GM19035 (cell line): ENCODE measurements at regions not wholly inside any gene's neighbourhood (a gene's known extent, or its start where the extent isn't known, plus 50 kb on each side); places are given as distances from the start of the nearest gene placed in this dataset.
"Not testable (repeated sequence)": the region's sequence is repeated elsewhere in the genome, so short reads cannot be mapped to it uniquely, and the experiment has no call there.

ENCODE experiments used
- ATAC-seq: cut with Tn5 transposase; IDR thresholded peaks from one replicate; pipeline ENCODE4 v1.9.1; 2021; ENCODE audit not compliant: unreplicated experiment

DNA sequence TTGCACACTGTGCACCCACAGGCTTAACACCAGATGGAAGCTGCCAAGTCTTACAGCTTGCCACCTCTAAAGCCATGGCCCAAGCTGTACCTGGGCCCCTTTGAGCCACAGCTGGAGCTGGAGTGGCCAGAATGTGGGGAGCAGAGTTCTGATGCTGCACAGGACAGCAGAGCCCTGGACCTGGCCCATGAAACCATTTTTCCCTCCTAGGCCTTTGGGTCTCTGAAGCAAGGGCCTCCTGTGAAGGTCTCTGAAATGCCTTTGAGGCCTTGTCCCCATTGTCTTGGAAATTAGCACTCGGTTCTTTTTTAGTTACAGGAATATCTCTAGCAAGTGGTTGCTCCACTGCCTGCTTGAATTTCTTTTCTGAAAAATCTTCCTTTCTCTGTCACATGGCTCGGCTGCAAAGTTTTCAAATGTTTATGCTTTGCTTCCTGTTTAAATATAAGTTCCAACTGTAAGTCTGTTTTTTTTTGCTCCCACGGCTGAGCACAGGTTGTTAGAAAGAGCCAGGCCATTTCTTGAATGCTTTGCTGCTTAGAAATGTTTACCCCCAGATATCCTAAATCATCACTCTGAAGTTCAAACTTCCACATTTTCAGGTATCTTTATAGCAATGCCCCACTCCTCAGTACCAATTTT is 156.8 kb upstream of the GORAB start:
- ATAC-seq = no peak

DNA sequence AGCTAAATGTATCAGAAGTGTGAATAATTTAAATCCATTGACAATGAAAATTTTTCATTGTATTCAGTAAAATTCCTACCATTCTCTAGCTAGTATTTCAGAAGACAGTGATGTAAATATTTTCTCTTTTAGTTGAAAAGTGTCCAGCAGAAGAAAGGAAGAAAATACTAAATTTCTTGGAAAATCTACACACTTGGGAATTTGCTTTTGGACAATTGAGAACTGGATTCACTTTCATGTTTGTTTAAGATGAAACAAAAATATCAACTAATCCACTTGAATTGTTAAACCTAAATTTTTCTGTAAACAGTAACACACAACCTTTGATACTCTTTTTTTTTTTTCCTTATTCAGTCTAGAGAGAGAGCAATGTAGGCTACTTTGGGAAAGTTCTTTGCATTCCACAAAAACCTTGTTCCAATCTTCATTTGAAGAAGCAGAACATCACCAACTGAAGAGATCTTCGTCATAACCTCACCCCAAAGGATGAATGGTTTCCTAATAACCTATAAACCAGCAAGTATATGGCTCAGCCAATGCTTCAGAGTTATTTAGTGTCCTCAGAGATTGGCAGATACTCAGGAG is 155.1 kb upstream of the GORAB start:
- no peak for ATAC-seq

DNA sequence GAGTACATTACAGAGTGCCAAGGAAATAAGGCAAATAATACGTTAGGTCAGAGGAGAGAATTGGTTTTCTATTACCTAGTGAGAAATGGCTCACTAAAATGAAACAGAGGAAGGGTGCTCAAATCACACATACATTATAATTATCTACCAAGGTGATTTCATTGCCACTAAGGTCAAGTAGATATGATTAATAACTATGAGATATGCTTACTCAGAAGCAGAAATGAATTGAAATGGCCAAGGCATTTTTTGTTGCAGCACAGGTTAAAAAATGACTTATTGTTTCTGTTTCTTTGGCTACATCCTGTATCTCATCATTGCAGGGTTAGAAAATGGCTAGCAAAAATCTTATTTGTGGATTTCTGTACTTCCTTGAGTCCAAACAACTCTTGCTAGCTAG is 154.5 kb upstream of the GORAB start:
- no peak for ATAC-seq

- ATAC-seq = no peak
These were observed 153.9 kb upstream of the GORAB start for GRCh38 chr1:170377896-170378634.

DNA sequence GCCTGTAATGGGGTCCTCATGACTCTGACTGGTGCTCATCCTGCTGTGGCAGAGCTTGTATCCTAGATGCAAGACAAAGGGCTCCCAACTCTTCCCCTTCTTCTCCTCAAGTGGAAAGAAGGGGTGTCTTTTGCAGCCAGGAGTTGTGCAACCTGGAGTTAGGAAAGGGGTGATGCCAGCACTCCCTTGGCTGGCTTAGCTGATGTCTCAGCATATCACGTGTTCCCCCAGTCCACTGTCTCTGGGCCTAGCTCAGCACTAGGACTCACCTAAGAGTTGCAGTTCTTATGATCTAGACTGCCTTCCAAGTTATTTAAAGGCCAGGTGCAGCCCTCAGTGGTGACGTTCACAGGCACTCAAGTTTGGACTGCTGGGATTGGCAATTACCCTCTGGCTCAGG is 146.2 kb upstream of the GORAB start:
- no peak for ATAC-seq

DNA sequence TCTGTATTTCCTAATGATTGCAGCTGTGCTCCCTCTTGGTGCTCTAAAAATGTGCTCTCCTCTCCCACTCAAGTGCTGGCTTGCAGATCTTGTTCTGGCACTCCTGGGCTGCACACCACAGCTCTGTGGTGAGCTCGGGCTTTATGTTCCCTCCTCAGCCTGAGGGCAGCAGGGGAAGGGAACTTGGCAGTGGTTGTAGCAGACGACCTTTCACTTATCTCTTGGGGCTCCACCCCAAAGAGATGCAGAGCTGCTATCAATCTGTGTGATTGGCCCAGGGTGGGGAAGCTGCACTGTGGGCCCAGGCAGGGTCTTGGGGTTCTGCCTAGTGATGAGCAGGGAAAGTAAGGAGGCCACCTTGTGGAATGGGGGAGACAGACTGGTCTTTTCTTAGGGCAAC is 143.5 kb upstream of the GORAB start:
- no peak for ATAC-seq

DNA sequence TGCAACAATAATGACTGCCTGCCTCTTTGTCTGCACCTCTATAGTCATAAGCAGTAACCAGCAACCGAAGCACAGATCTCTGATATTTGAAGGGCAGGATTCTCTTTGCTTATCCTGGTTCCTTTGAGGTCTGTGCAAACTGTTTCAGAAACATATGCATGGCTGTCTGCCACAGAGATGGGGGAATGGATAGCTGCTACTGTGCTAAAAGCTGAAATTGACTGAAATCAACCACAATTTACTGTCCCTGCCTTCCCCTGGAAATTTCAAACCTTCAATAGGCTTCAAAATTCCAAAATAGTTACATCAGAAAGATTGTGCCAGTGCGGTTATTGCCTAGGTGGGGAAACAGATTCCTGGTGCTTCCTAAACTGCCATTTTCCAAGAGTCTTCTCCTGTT is 136.8 kb upstream of the GORAB start:
- no peak for ATAC-seq

DNA sequence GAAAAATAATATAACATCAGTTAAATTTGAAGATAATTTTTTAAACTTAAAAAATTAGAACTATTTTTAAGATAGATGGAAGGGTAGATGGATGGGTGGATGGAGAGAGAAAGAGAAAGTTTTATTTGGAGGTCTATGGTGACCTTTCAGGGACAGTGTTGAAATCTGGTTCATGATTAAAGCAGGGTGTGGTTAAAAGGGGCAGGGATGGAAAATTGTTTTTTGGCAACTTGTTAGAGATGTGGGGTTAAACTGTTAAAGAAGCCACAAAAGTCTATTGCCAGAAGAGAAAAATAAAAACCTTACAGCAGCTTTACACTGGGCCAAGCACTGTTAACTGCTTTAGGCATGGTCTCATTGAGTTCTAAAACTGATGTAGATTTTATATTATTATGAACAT is 134.9 kb upstream of the GORAB start:
- no peak for ATAC-seq

DNA sequence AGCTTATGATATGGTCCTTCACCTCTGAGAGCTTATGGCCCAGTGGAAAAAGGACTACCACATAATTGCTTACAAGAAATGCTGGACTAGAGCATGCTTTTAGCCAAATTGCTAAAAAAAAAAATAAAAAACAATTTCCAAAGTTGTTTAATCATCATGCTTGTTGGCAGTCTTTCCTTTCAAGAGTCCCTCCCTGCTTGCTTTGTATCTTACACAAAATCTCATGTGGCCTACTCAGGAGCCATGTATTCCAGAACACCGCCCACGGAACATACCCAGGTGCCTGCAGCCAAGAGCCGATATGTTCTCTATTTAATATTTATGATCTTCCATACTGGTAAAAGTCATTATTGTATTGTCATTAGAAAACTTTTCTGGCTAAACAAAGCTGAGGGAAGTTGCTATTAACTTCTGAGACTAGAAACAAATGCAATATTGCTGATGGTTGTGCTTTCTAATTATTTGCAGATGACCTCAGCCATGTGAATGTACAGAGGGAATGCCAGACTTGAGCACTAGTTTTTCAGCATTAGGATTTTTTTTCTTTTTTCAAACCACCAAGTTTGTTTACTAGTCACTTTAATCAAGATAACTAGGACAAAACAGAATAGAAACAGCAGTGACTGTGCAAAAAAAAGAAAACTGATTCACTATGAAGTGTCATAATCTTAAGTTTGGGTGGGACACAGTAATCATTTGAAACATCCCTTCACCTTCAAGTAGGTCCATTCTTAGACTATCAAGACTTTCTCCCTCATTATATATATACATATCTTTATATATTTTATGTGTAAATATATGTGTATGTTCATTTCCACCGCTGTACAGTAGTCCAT is 129.3 kb upstream of the GORAB start:
- ATAC-seq = no peak

GRCh38 chr1:170407138-170407537 is 124.8 kb upstream of the GORAB start:
- ATAC-seq = no peak

- ATAC-seq = no peak
These were observed 124.4 kb upstream of the GORAB start for GRCh38 chr1:170407581-170407980.

- no peak for ATAC-seq
These were observed 121.4 kb upstream of the GORAB start for GRCh38 chr1:170410401-170411166.

DNA sequence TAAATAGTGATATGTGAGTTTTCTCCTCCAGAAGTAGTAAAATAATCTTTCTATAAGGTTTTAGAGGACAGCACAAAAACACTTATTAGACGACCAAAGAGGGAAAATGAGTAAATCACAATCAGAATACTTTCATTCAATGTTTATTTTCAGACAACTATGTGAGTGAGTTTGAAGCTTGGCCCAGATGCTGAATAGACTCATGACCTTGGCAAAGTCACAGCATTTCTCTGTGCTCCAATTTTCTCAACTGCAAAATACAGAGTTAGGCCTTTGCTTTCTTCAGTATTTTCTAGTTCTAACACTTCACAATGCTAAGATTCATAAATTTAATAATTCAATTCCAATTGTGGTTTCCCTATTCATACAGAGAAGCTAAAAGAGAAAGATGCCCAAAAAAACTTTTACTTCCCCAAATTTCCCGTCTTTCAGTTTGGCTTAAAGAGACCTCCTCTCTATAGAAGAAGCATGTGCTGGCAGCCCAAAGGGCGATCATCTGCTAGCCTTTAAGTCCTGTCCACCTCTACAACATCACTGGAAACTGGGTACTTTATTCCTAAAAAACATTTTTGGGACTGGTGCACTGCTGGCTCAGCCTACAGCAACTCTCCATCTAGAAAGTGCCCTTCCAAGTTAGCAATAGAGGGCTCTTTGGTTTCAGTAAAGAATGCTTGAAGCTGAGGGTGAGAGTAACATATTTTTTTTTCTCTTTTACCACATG is 116.8 kb upstream of the GORAB start:
- ATAC-seq = no peak

DNA sequence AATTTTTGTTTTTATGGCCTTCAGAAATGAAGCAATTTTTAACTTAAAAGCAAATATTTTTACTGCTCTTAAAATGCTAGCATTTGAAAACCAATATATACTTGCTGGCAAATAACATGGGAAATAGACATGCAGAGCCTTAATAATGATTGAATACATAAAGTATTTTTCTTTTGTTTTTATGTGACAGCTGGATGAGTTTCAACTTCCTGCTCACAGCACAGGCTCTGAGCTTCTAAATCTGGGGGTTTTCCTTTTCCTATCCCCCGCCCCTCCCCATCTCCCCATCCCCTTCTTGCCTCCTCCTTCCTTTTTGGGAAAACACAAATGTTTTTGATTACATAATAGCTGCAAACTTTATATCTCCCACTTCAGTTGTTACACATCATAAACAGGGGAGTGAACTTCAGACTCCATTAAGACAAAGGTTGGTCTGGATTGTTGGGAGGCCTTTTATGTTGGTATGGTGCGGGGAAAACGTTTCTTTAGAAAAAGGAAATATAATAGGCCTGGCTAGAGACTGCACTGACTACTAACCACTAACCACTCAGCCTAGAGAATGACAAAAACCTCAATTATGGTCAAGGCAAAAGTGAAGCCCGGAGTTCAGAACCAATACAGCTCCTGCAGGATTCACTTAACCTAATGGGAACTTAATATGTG is 116.1 kb upstream of the GORAB start:
- ATAC-seq = no peak

- ATAC-seq = no peak
These were observed 107.6 kb upstream of the GORAB start for GRCh38 chr1:170424346-170424745.

DNA sequence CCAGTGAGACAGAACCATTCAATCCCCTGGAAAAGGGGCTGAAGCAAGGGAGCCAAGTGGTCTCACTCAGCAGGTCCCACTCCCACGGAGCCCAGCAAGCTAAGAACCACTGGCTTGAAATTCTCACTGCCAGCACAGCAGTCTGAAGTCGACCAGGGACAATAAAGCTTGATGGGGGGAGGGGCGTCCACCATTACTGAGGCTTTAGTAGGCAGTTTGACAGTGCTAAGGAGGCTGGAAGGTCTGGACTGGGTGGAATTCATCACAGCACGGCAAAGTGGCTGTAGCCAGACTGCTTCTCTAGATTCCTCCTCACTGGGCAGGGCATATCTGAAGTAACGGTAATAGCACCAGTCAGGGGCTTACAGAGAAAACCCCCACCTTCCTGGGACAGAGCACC is 105.4 kb upstream of the GORAB start:
- ATAC-seq = no peak

- ATAC-seq = not testable (repeated sequence)
These were observed 105.0 kb upstream of the GORAB start for GRCh38 chr1:170427002-170427401.

DNA sequence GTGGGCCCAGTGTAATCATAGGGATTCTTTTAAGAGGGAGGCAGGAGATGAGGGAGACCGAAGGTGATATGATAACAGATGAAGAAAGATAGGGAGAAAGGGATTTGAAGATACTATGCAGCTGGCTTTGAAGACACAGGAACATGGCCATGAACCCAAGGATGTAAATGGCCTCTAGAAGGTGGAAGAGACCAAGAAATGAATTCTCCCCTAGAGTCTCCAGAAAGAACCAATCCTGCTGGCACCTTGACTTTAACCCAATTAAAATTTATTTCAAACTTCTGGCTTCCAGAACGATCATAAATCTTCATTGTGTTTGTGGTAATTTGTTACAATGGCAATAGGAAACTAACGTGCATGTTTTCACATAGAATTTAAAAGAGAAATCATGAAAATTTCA is 95.0 kb upstream of the GORAB start:
- no peak for ATAC-seq

DNA sequence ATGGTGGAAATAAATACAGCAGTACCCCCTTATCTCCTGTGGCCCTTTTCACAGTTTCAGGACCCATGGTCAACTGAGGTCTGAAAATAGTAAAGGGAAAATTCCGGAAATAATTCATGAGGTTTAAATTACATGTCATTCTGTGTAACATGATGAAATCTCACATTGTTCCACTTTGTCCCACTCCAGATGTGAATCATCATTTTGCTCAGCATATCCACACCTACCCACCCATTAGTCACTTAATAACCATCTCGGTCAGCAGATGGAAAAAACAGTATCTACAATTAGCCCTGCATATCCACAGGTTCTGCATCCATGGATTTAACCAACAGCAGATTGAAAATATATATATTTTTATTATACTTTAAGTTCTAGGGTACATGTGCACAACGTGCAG is 86.9 kb upstream of the GORAB start:
- no peak for ATAC-seq

- ATAC-seq = no peak
These were observed 83.3 kb upstream of the GORAB start for GRCh38 chr1:170448661-170449158.
